IPS-NIHi7 (cell line): ENCODE measurements at regions not wholly inside any gene's neighbourhood (a gene's known extent, or its start where the extent isn't known, plus 50 kb on each side); places are given as distances from the start of the nearest gene placed in this dataset.
"Not testable (repeated sequence)": the region's sequence is repeated elsewhere in the genome, so short reads cannot be mapped to it uniquely, and the experiment has no call there.

ENCODE experiments used
- DNase-seq: peaks from one replicate; pipeline ENCODE4 v3.0.0; 2012; ENCODE audit warnings: mixed read lengths; ENCODE audit errors: extremely low spot score

GRCh38 chr6:73956305-73956704 is 260.3 kb downstream of the CD109 start:
- no peak for DNase-seq

GRCh38 chr6:73955800-73956199 is 259.8 kb downstream of the CD109 start:
- DNase-seq: no peak

- DNase-seq: no peak
Measured at GRCh38 chr6:73954881-73955280, 258.9 kb downstream of the CD109 start.

GRCh38 chr6:73951183-73951582 is 255.2 kb downstream of the CD109 start:
- DNase-seq: no peak

- no peak for DNase-seq
Measured at GRCh38 chr6:73943930-73944652, 248.1 kb downstream of the CD109 start.

GRCh38 chr6:73943411-73943810 is 247.4 kb downstream of the CD109 start:
- DNase-seq: no peak

- DNase-seq: peak; percentile 46
Measured at GRCh38 chr6:73942592-73943186, 246.7 kb downstream of the CD109 start.

- no peak for DNase-seq
Measured at GRCh38 chr6:73941892-73942291, 245.9 kb downstream of the CD109 start.

- DNase-seq: no peak
Measured at GRCh38 chr6:73937805-73938204, 241.8 kb downstream of the CD109 start.

- no peak for DNase-seq
Measured at GRCh38 chr6:73932866-73933265, 236.9 kb downstream of the CD109 start.

- no peak for DNase-seq
Measured at GRCh38 chr6:73929405-73929804, 233.4 kb downstream of the CD109 start.

- no peak for DNase-seq
Measured at GRCh38 chr6:73927421-73927820, 231.4 kb downstream of the CD109 start.

- DNase-seq: not testable (repeated sequence)
Measured at GRCh38 chr6:73925703-73926102, 229.7 kb downstream of the CD109 start.

GRCh38 chr6:73923905-73924485 is 228.0 kb downstream of the CD109 start:
- no peak for DNase-seq

- DNase-seq: no peak
Measured at GRCh38 chr6:73903155-73903554, 207.2 kb downstream of the CD109 start.

- DNase-seq: no peak
Measured at GRCh38 chr6:73901986-73902385, 206.0 kb downstream of the CD109 start.

GRCh38 chr6:73901311-73901710 is 205.3 kb downstream of the CD109 start:
- no peak for DNase-seq

GRCh38 chr6:73898599-73898998 is 202.6 kb downstream of the CD109 start:
- peak; percentile 31 for DNase-seq

- DNase-seq: no peak
Measured at GRCh38 chr6:73893696-73894095, 197.7 kb downstream of the CD109 start.

GRCh38 chr6:73888050-73888449 is 192.0 kb downstream of the CD109 start:
- DNase-seq: no peak

GRCh38 chr6:73885393-73885792 is 189.4 kb downstream of the CD109 start:
- no peak for DNase-seq

GRCh38 chr6:73884540-73884939 is 188.5 kb downstream of the CD109 start:
- DNase-seq: no peak
